ENCODE measurements at regions not wholly inside any gene's neighbourhood (a gene's known extent, or its start where the extent isn't known, plus 50 kb on each side); places are given as distances from the start of the nearest gene placed in this dataset.
A peak's percentile ranks its signal among the peaks of the same experiment; 100 is the strongest.
"Not testable (repeated sequence)": the region's sequence is repeated elsewhere in the genome, so short reads cannot be mapped to it uniquely, and the experiment has no call there.

DNA sequence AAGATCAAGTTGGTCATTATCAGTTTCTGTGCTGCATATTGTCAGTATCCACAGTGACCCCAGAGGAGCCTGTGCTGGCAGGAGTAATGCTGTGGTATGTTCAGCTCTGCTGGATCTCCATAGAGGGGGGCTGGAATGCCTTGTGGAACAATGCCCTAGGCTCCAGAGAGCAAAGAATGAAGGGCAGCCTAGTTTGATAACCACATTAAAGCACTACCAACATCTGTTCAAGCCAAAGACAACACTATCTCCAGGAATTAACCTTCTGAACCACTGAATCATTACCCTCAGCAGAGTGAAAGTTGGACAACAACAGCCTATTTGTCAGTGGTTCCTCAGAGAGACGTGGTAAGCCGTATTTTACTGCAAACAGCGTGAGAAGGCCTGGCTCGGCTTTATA lies 192.3 kb upstream of the CXorf66 start:
- DNase-seq: no peak

- DNase-seq: no peak
Observed at GRCh38 chrX:140157143-140157542, 191.8 kb upstream of the CXorf66 start.

DNA sequence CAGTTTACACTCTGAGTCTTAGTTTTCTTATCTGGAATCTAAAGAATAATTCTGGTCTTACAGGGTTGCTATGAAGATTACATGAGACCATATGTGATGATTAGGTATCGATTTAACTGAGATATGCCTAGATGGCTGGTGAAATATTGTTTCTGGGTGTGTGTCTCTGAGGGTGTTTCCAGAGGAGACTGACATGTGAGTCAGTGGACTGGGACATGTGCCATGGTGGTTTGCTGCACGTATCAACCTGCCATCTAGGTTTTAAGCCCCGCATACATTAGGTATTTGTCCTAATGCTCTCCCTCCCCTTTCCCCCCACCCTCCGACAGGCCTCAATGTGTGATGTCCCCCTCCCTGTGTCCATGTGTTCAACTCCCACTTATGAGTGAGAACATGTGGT lies 186.0 kb upstream of the CXorf66 start:
- no peak for DNase-seq

DNA sequence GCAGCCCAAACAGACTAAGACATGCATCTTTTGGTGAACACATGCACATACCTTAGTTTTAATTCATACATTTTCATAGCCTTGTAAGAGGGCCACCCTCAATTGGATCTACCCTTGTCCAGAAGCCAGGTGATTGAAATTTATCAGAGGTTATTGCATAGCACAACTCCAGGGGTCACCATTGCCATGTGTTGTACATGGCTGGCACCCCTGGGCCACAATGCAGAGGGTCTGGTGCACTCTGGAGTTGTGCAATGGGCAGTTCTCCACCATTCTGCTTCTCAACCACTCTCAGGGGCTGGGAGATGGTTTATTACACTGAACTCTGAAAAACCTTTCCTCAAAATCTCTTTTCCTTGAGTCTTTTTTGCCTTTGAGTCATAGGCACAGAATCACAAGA lies 184.4 kb upstream of the CXorf66 start:
- no peak for DNase-seq

DNA sequence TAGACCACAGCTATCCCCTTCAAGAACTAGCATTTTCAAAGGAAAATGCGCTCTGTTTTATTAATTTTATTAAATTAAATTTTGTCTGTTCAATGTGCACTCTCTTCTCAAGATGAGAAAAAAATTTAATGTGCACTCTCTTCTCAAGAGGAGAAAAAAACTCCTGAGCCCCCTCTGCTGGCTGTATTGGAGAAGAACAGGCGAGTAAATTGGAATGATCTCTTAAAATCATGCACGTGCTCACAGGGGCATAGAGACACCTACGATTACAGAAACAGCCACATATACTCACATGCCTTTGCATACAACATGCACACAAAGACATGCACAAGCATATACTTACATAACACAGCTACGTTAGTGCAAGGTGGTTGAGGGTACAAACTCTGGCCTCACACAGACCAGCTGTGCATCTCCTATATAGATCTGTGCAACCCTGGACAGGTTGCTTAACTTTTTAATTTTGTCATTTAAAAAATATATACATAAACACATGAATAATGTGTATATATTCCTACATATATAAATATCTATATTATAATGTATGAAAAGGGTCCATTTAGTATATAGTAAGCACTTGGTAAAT lies 176.2 kb upstream of the CXorf66 start:
- DNase-seq: no peak

DNA sequence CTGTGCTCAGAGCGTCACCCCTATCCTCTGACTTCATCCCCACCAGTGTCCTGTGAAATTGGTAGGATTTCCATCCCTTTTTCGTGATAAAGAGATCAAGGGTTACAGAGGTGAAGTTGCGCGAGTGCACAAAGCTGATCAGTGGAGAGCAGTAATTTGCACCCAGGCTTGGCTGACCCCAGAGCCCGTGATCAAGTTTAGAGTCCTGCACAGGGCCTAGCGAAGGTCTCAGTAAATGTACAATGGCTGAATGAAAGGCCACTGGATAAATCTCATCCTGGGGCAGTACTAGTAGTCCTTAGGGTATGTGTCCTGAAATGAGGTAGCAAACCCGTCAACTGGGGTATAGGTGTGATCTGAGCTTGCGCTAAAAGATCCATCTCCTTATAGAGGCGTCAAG lies 173.2 kb upstream of the CXorf66 start:
- not testable (repeated sequence) for DNase-seq

- DNase-seq: not testable (repeated sequence)
Observed at GRCh38 chrX:140138065-140138464, 172.7 kb upstream of the CXorf66 start.

DNA sequence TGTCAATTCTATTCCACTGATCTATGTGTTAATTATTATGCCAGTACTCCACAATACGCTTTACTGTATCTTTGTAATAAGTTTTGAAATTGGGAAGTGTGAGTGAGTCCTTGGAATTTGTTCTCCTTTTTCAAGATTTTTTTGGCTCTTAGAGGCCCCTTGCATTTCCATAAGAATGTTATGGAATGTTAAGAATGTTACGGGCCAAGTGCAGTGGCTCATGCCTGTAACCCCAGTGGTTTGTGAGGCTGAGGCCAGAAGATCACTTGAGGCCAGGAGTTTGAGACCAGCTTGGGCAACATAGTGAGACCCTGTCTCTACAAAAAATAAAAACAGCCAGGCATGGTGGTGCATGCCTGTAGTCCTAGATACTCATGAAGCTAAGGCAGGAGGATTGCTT lies 167.6 kb upstream of the CXorf66 start:
- no peak for DNase-seq

DNA sequence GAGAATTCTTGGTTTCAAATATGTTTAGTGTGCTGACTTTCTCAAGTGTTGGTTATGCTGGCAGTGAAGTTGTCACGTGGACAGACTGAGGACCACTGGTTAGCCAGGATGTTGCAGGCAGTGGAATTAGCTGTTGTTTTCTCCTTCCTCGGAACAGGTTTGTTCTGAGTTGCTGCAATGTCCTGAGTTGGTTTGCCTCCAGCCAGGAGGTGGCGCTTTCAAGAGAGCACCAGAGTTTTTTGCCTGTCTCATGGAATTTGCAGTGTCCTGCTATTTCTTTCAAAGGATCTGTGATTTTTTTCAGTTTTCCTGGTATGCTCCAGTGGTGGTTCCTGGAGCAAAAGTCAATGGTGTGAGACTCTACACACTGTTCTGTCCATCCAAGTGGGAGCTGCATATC lies 158.1 kb upstream of the CXorf66 start:
- DNase-seq: no peak

DNA sequence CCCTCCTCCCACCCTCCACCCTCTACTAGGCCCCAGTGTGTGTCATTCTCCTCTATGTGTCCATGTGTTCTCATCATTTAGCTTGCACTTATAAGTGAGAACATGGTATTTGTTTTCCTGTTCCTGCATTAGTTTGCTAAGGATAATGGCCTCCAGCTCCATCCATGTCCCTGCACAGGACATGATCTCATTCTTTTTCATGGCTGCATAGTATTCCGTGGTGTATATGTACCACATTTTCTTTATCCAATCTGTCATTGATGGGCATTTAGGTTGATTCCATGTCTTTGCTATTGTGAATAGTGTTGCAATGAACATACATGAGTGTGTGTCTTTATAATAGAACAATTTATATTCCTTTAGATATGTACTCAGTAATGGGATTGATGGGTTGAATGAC lies 148.7 kb upstream of the CXorf66 start:
- DNase-seq: not testable (repeated sequence)

DNA sequence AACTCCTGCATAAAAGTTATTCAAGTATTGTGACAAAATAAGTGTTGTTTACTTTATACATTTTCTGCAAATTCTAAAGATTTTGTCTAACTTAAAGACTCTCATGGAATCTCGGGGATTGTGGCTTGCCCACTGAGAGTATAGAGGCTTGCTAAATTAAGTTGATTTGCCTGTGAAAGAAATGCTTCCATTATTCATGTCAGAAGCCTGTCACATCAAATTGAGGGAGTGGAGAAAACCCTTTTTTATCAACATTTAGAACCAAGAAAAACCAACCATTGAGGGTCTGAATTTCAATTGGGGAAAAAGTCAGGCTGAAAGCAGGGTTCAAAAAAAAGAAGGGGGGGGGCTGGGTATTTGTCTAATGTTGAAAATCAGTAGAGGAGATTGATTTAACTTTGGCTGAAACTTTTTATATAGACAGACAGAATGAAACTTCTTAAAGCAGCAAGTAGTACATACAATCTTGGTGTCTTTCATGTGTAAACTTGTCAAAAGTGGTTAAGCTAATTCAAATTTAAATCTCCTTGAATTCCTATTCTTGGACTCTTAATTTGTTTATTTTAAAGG lies 144.8 kb upstream of the CXorf66 start:
- DNase-seq: no peak

DNA sequence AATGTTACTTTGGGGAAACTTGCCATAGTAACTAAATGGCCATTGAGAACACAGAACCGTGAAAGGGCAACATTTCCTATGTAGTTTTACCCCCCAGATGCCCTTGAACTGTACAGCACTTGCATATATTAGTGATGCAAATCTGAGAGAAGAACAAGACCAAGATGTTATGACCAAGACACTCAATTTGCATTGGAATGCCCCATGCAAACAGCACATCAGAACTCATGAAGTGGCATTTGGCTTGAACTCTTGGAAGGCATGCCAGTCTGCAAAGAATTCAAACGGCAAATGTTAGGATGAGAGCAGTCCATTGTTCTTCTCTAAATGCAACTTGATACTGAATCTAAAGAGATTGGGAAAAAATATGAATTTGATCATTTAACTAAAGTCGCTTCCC lies 139.4 kb upstream of the CXorf66 start:
- DNase-seq: no peak

- DNase-seq: no peak
Observed at GRCh38 chrX:140099221-140099620, 133.9 kb upstream of the CXorf66 start.

- no peak for DNase-seq
Observed at GRCh38 chrX:140092121-140092520, 126.8 kb upstream of the CXorf66 start.

DNA sequence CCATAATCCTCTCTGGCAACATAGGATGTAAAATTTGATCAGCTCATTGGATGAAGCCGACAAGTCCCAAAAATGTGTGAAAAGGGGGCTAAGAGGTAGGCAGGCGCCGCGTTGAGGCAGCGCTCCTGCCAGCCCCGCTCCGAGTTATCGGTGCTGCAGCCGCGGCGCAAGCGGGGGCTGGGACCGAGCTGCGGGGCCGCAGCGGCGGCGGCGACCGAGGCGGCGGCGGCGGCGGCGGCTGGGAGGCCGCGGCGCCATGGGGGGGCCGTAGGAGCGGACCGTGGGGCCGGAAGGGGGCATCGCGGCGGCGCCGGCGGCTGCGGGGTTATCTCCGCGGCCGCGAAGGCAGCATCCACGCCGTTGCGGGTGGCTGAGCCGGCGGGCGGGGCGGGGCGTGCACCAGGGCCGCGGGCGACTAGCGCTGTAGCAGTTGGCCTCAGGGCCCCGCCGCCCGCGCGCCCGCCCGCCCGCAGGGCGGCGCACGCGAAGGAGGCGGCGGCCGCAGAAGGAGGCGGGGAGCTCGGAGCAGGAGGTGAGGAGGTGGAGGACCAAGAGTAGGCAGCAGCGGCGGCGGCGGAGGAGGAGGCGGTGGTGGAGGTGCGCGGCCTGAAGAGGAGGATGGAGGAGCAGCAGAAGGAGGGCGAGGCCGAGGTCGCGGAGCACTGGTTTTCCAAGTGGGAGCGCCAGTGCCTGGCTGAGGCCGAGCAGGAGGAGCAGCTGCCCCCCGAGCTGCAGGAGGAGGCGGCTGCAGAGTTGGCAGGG lies 126.0 kb upstream of the CXorf66 start:
- no peak for DNase-seq

DNA sequence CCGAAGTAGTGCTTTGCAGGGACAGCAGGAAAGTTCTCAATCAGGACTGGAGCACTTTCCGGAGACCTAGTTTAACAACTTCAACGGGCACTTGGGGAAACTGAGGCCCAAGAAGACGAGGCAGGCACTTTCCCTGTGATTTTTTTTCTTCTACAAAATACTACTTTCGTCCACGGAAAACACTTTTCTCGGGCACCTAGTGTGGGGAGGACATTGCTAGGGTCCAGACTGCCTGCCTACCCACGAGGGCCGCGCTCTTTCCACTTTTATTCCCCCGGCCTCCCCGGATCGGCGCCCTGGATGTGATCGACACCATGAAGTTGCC lies 125.4 kb upstream of the CXorf66 start:
- no peak for DNase-seq

- DNase-seq: no peak
Observed at GRCh38 chrX:140088438-140088837, 123.1 kb upstream of the CXorf66 start.

- DNase-seq: no peak
Observed at GRCh38 chrX:140087875-140088274, 122.6 kb upstream of the CXorf66 start.

- no peak for DNase-seq
Observed at GRCh38 chrX:140086691-140087090, 121.4 kb upstream of the CXorf66 start.

GRCh38 chrX:140074851-140075250 lies 109.5 kb upstream of the CXorf66 start:
- not testable (repeated sequence) for DNase-seq

DNA sequence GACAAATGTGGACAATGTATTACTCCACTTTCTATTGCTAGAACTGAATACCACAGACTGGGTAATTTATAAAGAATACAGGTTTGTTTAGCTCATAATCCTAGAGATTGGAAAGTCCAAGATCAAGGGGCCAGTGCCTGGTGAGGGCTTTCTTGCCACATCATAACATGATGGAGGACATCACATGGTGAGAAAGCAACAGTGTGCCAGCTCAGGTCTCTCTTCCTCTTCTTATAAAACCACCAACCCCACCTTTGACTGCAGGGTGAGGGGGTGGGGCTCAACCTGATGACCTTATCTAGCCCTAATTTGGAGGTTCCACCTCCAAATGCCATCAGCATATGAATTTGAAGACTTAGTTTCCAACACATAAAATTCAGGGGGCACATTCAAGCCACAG lies 105.7 kb upstream of the CXorf66 start:
- no peak for DNase-seq

- DNase-seq: no peak
Observed at GRCh38 chrX:140065961-140066662, 100.8 kb upstream of the CXorf66 start.

- DNase-seq: no peak
Observed at GRCh38 chrX:140064993-140065392, 99.7 kb upstream of the CXorf66 start.

- DNase-seq: peak; percentile 18
Observed at GRCh38 chrX:140057001-140057411, 91.7 kb upstream of the CXorf66 start.
